Activated naive CD8-positive, alpha-beta T cell (primary cell): ENCODE measurements at regions not wholly inside any gene's neighbourhood (a gene's known extent, or its start where the extent isn't known, plus 50 kb on each side); places are given as distances from the start of the nearest gene placed in this dataset.

Source experiments
- H3K27ac Mint-ChIP-seq: one replicate; pipeline ENCODE4 v1.8.0; 2021; ENCODE audit warnings: mixed read lengths
- H3K27me3 Mint-ChIP-seq: one replicate; pipeline ENCODE4 v1.8.0; 2021; ENCODE audit warnings: mixed read lengths
- H3K36me3 Mint-ChIP-seq: one replicate; pipeline ENCODE4 v1.8.0; 2021; ENCODE audit warnings: mixed read lengths
- H3K4me1 Mint-ChIP-seq: one replicate; pipeline ENCODE4 v1.8.0; 2021; ENCODE audit warnings: low read depth, mixed read lengths
- H3K4me3 Mint-ChIP-seq: one replicate; pipeline ENCODE4 v1.8.0; 2021; ENCODE audit warnings: mild to moderate bottlenecking, mixed read lengths
- H3K9me3 Mint-ChIP-seq: one replicate; pipeline ENCODE4 v1.8.0; 2021; ENCODE audit warnings: low read depth, mixed read lengths

GRCh38 chr7:25389489-25390106, 161.3 kb upstream of the NPVF start:
- no peak overlapping the region for H3K27ac Mint-ChIP-seq

GRCh38 chr7:25391295-25391861, 163.1 kb upstream of the NPVF start:
- Mint-ChIP-seq H3K36me3 (no peaks in the 10 kb centered on the region), H3K4me1 (peaks cover 2% of the 10 kb centered on the region), H3K4me3 (no peak overlapping the region)

More at GRCh38 chr7:25389489-25390106, 161.3 kb upstream of the NPVF start:
- Mint-ChIP-seq H3K4me1 (peaks cover 2% of the 10 kb centered on the region), H3K27me3 (peaks cover 6% of the 10 kb centered on the region), H3K36me3 (no peaks in the 10 kb centered on the region), H3K9me3 (no peaks in the 10 kb centered on the region), H3K4me3 (no peak overlapping the region)

GRCh38 chr7:25391961-25392587, 163.8 kb upstream of the NPVF start:
- Mint-ChIP-seq H3K36me3 (no peaks in the 10 kb centered on the region), H3K4me3 (no peak overlapping the region), H3K9me3 (no peaks in the 10 kb centered on the region), H3K27ac (no peak overlapping the region), H3K27me3 (peaks cover 9% of the 10 kb centered on the region), H3K4me1 (peaks cover 2% of the 10 kb centered on the region)

More at GRCh38 chr7:25391295-25391861, 163.1 kb upstream of the NPVF start:
- H3K27me3 Mint-ChIP-seq = peaks cover 9% of the 10 kb centered on the region
- no peaks in the 10 kb centered on the region for H3K9me3 Mint-ChIP-seq
- no peak overlapping the region for H3K27ac Mint-ChIP-seq

GRCh38 chr7:25392588-25393338, 164.5 kb upstream of the NPVF start:
- H3K4me1 Mint-ChIP-seq = peaks cover 2% of the 10 kb centered on the region
- no peaks in the 10 kb centered on the region for H3K36me3 Mint-ChIP-seq
- H3K4me3 Mint-ChIP-seq = no peak overlapping the region
- no peaks in the 10 kb centered on the region for H3K9me3 Mint-ChIP-seq
- H3K27me3 Mint-ChIP-seq = peaks cover 9% of the 10 kb centered on the region
- no peak overlapping the region for H3K27ac Mint-ChIP-seq

GRCh38 chr7:25395976-25396375, 167.7 kb upstream of the NPVF start:
- no peaks in the 10 kb centered on the region for H3K36me3 Mint-ChIP-seq
- H3K9me3 Mint-ChIP-seq = no peaks in the 10 kb centered on the region
- H3K4me3 Mint-ChIP-seq = no peak overlapping the region
- H3K27ac Mint-ChIP-seq = no peak overlapping the region
- peaks cover 5% of the 10 kb centered on the region for H3K27me3 Mint-ChIP-seq
- no peaks in the 10 kb centered on the region for H3K4me1 Mint-ChIP-seq

GRCh38 chr7:25396668-25397067, 168.4 kb upstream of the NPVF start:
- Mint-ChIP-seq H3K4me1 (no peaks in the 10 kb centered on the region), H3K4me3 (no peak overlapping the region), H3K9me3 (no peaks in the 10 kb centered on the region), H3K27me3 (peaks cover 5% of the 10 kb centered on the region), H3K27ac (no peak overlapping the region), H3K36me3 (no peaks in the 10 kb centered on the region)

- no peak overlapping the region for H3K4me3 Mint-ChIP-seq
- peaks cover 3% of the 10 kb centered on the region for H3K27me3 Mint-ChIP-seq
- H3K27ac Mint-ChIP-seq = no peak overlapping the region
- no peaks in the 10 kb centered on the region for H3K36me3 Mint-ChIP-seq
- H3K4me1 Mint-ChIP-seq = no peaks in the 10 kb centered on the region
- no peaks in the 10 kb centered on the region for H3K9me3 Mint-ChIP-seq
Observed at GRCh38 chr7:25398418-25398817, 170.1 kb upstream of the NPVF start.

GRCh38 chr7:25399000-25399750, 170.9 kb upstream of the NPVF start:
- Mint-ChIP-seq H3K27me3 (peaks cover 3% of the 10 kb centered on the region), H3K4me3 (no peak overlapping the region), H3K4me1 (no peaks in the 10 kb centered on the region), H3K9me3 (no peaks in the 10 kb centered on the region), H3K27ac (no peak overlapping the region), H3K36me3 (no peaks in the 10 kb centered on the region)

- peaks cover 2% of the 10 kb centered on the region for H3K27me3 Mint-ChIP-seq
- no peaks in the 10 kb centered on the region for H3K4me1 Mint-ChIP-seq
- no peaks in the 10 kb centered on the region for H3K9me3 Mint-ChIP-seq
- H3K4me3 Mint-ChIP-seq = no peak overlapping the region
- H3K27ac Mint-ChIP-seq = no peak overlapping the region
- H3K36me3 Mint-ChIP-seq = no peaks in the 10 kb centered on the region
Observed at GRCh38 chr7:25402532-25402931, 174.2 kb upstream of the NPVF start.

- Mint-ChIP-seq H3K4me1 (no peaks in the 10 kb centered on the region), H3K4me3 (no peak overlapping the region), H3K27ac (no peak overlapping the region), H3K36me3 (no peaks in the 10 kb centered on the region), H3K9me3 (no peaks in the 10 kb centered on the region), H3K27me3 (peaks cover 6% of the 10 kb centered on the region)
Observed at GRCh38 chr7:25405736-25406135, 177.4 kb upstream of the NPVF start.

GRCh38 chr7:25407053-25407452, 178.8 kb upstream of the NPVF start:
- peaks cover 6% of the 10 kb centered on the region for H3K27me3 Mint-ChIP-seq
- no peaks in the 10 kb centered on the region for H3K9me3 Mint-ChIP-seq
- no peak overlapping the region for H3K27ac Mint-ChIP-seq
- H3K4me1 Mint-ChIP-seq = no peaks in the 10 kb centered on the region
- no peak overlapping the region for H3K4me3 Mint-ChIP-seq
- no peaks in the 10 kb centered on the region for H3K36me3 Mint-ChIP-seq

- peaks cover 6% of the 10 kb centered on the region for H3K27me3 Mint-ChIP-seq
- H3K9me3 Mint-ChIP-seq = no peaks in the 10 kb centered on the region
- no peak overlapping the region for H3K27ac Mint-ChIP-seq
- H3K36me3 Mint-ChIP-seq = no peaks in the 10 kb centered on the region
- no peaks in the 10 kb centered on the region for H3K4me1 Mint-ChIP-seq
- no peak overlapping the region for H3K4me3 Mint-ChIP-seq
Observed at GRCh38 chr7:25408012-25408687, 179.9 kb upstream of the NPVF start.

GRCh38 chr7:25408876-25409275, 180.6 kb upstream of the NPVF start:
- no peaks in the 10 kb centered on the region for H3K4me1 Mint-ChIP-seq
- H3K9me3 Mint-ChIP-seq = no peaks in the 10 kb centered on the region
- H3K27me3 Mint-ChIP-seq = peaks cover 6% of the 10 kb centered on the region
- no peaks in the 10 kb centered on the region for H3K36me3 Mint-ChIP-seq
- H3K27ac Mint-ChIP-seq = no peak overlapping the region
- no peak overlapping the region for H3K4me3 Mint-ChIP-seq

- Mint-ChIP-seq H3K4me3 (no peak overlapping the region), H3K9me3 (no peaks in the 10 kb centered on the region), H3K4me1 (no peaks in the 10 kb centered on the region), H3K27me3 (peaks cover 6% of the 10 kb centered on the region), H3K27ac (no peak overlapping the region), H3K36me3 (no peaks in the 10 kb centered on the region)
Observed at GRCh38 chr7:25409897-25410636, 181.8 kb upstream of the NPVF start.
